ENCODE measurements at regions not wholly inside any gene's neighbourhood (a gene's known extent, or its start where the extent isn't known, plus 50 kb on each side); places are given as distances from the start of the nearest gene placed in this dataset.

DNA sequence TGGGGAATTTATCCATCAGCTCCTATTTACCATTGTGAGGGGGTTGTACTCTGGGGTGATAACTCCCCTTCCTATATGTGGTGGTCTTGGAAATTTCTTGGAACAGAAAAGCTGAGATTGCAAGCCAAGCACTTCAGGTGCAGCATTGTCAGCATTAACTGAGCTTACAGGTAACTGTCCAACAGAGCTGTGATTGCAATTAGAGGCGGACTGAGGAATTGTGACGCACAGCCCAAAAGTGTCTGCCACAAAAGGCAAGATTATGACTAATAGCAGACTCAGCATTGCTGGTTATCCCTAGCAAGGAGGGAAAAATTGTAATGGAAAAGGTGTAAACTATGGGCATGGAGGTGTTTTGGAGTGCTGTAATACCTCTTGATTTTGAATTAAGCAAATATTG, 126.1 kb upstream of the AGR3 start (continued):
- TF ChIP-seq, protein P1, sequence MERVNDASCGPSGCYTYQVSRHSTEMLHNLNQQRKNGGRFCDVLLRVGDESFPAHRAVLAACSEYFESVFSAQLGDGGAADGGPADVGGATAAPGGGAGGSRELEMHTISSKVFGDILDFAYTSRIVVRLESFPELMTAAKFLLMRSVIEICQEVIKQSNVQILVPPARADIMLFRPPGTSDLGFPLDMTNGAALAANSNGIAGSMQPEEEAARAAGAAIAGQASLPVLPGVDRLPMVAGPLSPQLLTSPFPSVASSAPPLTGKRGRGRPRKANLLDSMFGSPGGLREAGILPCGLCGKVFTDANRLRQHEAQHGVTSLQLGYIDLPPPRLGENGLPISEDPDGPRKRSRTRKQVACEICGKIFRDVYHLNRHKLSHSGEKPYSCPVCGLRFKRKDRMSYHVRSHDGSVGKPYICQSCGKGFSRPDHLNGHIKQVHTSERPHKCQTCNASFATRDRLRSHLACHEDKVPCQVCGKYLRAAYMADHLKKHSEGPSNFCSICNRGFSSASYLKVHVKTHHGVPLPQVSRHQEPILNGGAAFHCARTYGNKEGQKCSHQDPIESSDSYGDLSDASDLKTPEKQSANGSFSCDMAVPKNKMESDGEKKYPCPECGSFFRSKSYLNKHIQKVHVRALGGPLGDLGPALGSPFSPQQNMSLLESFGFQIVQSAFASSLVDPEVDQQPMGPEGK (CRISPR knock-in tag; IDR thresholded peaks at IDR 0.05): no peak
- TF ChIP-seq ASH2L (IDR thresholded peaks at IDR 0.05; ENCODE audit: insufficient read length, low read depth, low read length) (no peak), SIN3A (IDR thresholded peaks at IDR 0.05; ENCODE audit: borderline replicate concordance, low read depth, low read length) (no peak), MAFK (conservative IDR thresholded peaks at IDR 0.05 in 1 of 2, IDR thresholded peaks at IDR 0.05 in 1 of 2; ENCODE audit: low read length in 2 of 2) (peak in 1 of 2 experiments; percentile 58; a peak in 2 of 4 replicates), ZC3H13 (CRISPR knock-in tag; IDR thresholded peaks at IDR 0.05) (no peak)
- TF ChIP-seq, protein P2, sequence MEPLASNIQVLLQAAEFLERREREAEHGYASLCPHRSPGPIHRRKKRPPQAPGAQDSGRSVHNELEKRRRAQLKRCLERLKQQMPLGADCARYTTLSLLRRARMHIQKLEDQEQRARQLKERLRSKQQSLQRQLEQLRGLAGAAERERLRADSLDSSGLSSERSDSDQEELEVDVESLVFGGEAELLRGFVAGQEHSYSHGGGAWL (CRISPR knock-in tag; IDR thresholded peaks at IDR 0.05): no peak
- TF ChIP-seq, protein P3, sequence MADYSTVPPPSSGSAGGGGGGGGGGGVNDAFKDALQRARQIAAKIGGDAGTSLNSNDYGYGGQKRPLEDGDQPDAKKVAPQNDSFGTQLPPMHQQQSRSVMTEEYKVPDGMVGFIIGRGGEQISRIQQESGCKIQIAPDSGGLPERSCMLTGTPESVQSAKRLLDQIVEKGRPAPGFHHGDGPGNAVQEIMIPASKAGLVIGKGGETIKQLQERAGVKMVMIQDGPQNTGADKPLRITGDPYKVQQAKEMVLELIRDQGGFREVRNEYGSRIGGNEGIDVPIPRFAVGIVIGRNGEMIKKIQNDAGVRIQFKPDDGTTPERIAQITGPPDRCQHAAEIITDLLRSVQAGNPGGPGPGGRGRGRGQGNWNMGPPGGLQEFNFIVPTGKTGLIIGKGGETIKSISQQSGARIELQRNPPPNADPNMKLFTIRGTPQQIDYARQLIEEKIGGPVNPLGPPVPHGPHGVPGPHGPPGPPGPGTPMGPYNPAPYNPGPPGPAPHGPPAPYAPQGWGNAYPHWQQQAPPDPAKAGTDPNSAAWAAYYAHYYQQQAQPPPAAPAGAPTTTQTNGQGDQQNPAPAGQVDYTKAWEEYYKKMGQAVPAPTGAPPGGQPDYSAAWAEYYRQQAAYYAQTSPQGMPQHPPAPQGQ (CRISPR knock-in tag; IDR thresholded peaks at IDR 0.05; ENCODE audit: borderline replicate concordance): no peak
- TF ChIP-seq, protein P4, sequence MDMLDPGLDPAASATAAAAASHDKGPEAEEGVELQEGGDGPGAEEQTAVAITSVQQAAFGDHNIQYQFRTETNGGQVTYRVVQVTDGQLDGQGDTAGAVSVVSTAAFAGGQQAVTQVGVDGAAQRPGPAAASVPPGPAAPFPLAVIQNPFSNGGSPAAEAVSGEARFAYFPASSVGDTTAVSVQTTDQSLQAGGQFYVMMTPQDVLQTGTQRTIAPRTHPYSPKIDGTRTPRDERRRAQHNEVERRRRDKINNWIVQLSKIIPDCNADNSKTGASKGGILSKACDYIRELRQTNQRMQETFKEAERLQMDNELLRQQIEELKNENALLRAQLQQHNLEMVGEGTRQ (IDR thresholded peaks at IDR 0.05; ENCODE audit: low read depth, low read length): no peak
- TF ChIP-seq, protein P4 (CRISPR knock-in tag; IDR thresholded peaks at IDR 0.05; ENCODE audit: borderline replicate concordance): no peak

Measured in HepG2 (cell line).